ENCODE measurements at regions not wholly inside any gene's neighbourhood (a gene's known extent, or its start where the extent isn't known, plus 50 kb on each side); places are given as distances from the start of the nearest gene placed in this dataset.

DNA sequence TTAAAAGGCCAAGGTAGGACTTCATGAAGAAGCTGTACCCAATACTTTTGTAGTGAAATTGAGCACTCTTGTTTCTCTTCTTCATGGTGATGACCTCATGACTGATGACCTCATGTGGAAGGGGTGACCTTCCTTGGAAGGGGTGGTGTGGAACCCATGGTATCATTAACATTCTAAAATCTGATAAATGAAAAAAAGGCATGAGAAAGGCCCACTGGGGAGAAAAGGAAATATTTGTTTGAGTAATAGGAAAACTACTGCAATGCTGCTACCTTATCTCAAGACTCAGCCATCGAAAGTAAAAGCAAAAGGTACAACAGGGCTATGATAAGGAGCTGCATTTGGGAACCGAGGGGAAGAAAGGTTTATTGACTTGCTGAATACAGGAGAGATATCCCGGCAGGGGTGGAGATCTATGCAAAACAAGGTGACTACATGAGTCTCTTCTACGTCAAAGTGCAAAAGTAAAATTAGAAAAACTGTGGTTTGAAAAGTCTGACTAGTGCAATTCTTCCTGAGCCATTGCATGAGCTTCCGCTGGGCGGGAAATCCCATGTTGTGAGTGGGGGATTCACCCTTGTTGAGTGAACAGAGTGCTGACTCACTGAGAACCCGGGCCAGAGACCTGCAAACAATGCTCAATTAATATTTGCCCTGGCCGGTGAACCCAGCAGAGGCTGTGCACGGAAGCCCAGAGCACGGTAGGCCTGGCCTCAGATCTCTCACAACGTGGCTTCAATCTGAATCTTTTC lies 138.9 kb upstream of the RFC3 start:
- no peak for TF ChIP-seq CTCF (IDR thresholded peaks at IDR 0.05)
- TF ChIP-seq POLR2AphosphoS5 (IDR thresholded peaks at IDR 0.05), result no peak
